ENCODE measurements at regions not wholly inside any gene's neighbourhood (a gene's known extent, or its start where the extent isn't known, plus 50 kb on each side); places are given as distances from the start of the nearest gene placed in this dataset.
"Not testable (repeated sequence)": the region's sequence is repeated elsewhere in the genome, so short reads cannot be mapped to it uniquely, and the experiment has no call there.

- Histone ChIP-seq H3K27me3 (no peaks in the 10 kb centered on the region), H3K4me1 (no peaks in the 10 kb centered on the region), H3K36me3 (no peaks in the 10 kb centered on the region), H3K9me3 (no peaks in the 10 kb centered on the region), H3K27ac (no peak overlapping the region), H3K4me3 (no peak overlapping the region)
- TF ChIP-seq CTCF (IDR thresholded peaks at IDR 0.05), result no peak
- intact Hi-C loops (cut with DNase I; ENCODE audit: low total_unique reads), result no loop called here
- no peak for DNase-seq
These were observed 1892.1 kb downstream of the MAT2B start for GRCh38 chr5:165397516-165397915.

- no peaks in the 10 kb centered on the region for H3K27me3 ChIP-seq
- no peak overlapping the region for H3K27ac ChIP-seq
- no peak for TF ChIP-seq CTCF (IDR thresholded peaks at IDR 0.05)
- no peaks in the 10 kb centered on the region for H3K36me3 ChIP-seq
- no peaks in the 10 kb centered on the region for H3K9me3 ChIP-seq
- no peak for DNase-seq
- H3K4me1 ChIP-seq, result no peaks in the 10 kb centered on the region
- H3K4me3 ChIP-seq, result no peak overlapping the region
- intact Hi-C loops (cut with DNase I; ENCODE audit: low total_unique reads), result no loop called here
These were observed 1894.7 kb downstream of the MAT2B start for GRCh38 chr5:165400086-165400485.

- no peak overlapping the region for H3K4me3 ChIP-seq
- H3K9me3 ChIP-seq, result peaks cover 0 to 9% (median 5%) of the 10 kb centered on the region in 3 donors
- no peak for TF ChIP-seq CTCF (IDR thresholded peaks at IDR 0.05)
- no peak for DNase-seq
- H3K36me3 ChIP-seq, result no peaks in the 10 kb centered on the region
- intact Hi-C loops (cut with DNase I; ENCODE audit: low total_unique reads), result no loop called here
- H3K4me1 ChIP-seq, result no peaks in the 10 kb centered on the region
- H3K27me3 ChIP-seq, result no peaks in the 10 kb centered on the region
- no peak overlapping the region for H3K27ac ChIP-seq
These were observed 1899.5 kb downstream of the MAT2B start for GRCh38 chr5:165404917-165405316.

GRCh38 chr5:165405340-165405739 lies 1899.9 kb downstream of the MAT2B start:
- Histone ChIP-seq H3K9me3 (peaks cover 0 to 9% (median 5%) of the 10 kb centered on the region in 3 donors), H3K36me3 (no peaks in the 10 kb centered on the region), H3K27ac (no peak overlapping the region), H3K27me3 (no peaks in the 10 kb centered on the region), H3K4me3 (no peak overlapping the region), H3K4me1 (no peaks in the 10 kb centered on the region)
- no peak for TF ChIP-seq CTCF (IDR thresholded peaks at IDR 0.05)
- intact Hi-C loops (cut with DNase I; ENCODE audit: low total_unique reads), result no loop called here
- DNase-seq, result no peak

- peaks cover 0 to 9% (median 5%) of the 10 kb centered on the region in 3 donors for H3K9me3 ChIP-seq
- TF ChIP-seq CTCF (IDR thresholded peaks at IDR 0.05), result no peak
- no peaks in the 10 kb centered on the region for H3K4me1 ChIP-seq
- no peaks in the 10 kb centered on the region for H3K27me3 ChIP-seq
- H3K27ac ChIP-seq, result no peak overlapping the region
- DNase-seq, result no peak
- no peaks in the 10 kb centered on the region for H3K36me3 ChIP-seq
- H3K4me3 ChIP-seq, result no peak overlapping the region
- intact Hi-C loops (cut with DNase I; ENCODE audit: low total_unique reads), result no loop called here
These were observed 1901.9 kb downstream of the MAT2B start for GRCh38 chr5:165407352-165407751.

DNA sequence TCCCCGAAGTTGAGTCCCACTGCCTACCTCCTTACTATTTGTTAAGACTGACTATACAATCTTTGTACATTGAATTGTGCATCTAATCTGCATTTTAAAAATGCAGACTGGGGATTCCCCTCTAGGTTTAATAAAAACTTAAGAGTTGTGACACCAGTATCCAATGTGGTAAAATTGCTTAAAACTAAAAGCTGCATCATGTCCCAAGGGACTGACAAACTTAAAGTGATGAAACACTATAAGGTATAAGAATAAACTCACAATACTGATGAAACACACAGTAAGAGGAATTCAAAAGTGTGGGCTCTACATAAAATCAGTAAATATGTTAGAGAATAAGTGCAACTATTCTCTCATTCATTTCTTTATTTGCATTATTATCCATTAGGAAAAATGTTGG lies 1905.1 kb downstream of the MAT2B start:
- DNase-seq, result no peak
- intact Hi-C loops (cut with DNase I; ENCODE audit: low total_unique reads), result no loop called here
- TF ChIP-seq CTCF (IDR thresholded peaks at IDR 0.05), result no peak
- H3K4me1 ChIP-seq, result no peaks in the 10 kb centered on the region
- peaks cover 0 to 9% (median 5%) of the 10 kb centered on the region in 3 donors for H3K9me3 ChIP-seq
- no peak overlapping the region for H3K27ac ChIP-seq
- no peak overlapping the region for H3K4me3 ChIP-seq
- H3K36me3 ChIP-seq, result no peaks in the 10 kb centered on the region
- H3K27me3 ChIP-seq, result no peaks in the 10 kb centered on the region

DNA sequence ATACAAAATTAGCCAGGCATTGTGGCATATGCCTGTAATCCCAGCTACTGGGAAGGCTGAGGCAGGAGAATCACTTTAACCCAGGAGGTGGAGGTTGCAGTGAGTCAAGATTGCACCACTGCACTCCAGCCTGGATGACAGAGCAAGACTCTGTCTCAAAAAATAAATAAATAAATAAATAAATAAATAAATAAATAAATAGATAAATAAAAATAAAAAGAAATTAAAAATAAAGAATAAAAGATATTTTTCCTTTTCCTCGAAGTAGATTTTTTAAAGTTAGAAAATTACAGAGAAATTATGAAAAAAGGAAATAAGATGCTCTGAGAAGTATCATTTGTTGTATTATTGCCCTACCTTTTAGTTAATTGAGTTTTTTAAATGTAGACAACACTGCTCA lies 1906.1 kb downstream of the MAT2B start:
- H3K36me3 ChIP-seq; intact Hi-C loops (cut with DNase I; ENCODE audit: low total_unique reads); DNase-seq; H3K9me3 ChIP-seq; H3K27ac ChIP-seq; H3K27me3 ChIP-seq; H3K4me1 ChIP-seq; H3K4me3 ChIP-seq: not testable (repeated sequence)

Measured in tibial artery (tissue), 4 donors.